Prostate gland (tissue), 2 donors: ENCODE measurements at regions not wholly inside any gene's neighbourhood (a gene's known extent, or its start where the extent isn't known, plus 50 kb on each side); places are given as distances from the start of the nearest gene placed in this dataset.

Experiments
- CTCF ChIP-seq, 4 experiments: fragments of 200-600 bp in 2 of 4; fragments of 450-650 bp in 2 of 4; sonication (generic) in 2 of 4; IDR thresholded peaks; 1 replicate in 3 of 4; 2 replicates in 1 of 4; pipeline ENCODE4 v1.5.1; 2016 to 2019; ENCODE audit warnings: antibody characterized with exemption in 4 of 4, mild to moderate bottlenecking in 2 of 4, moderate library complexity in 2 of 4
- POLR2A ChIP-seq: fragments of 450-650 bp; IDR thresholded peaks from one replicate; pipeline ENCODE4 v1.6.1; 2016; ENCODE audit warnings: antibody characterized with exemption, mild to moderate bottlenecking
- POLR2AphosphoS5 ChIP-seq: sonication (generic); formaldehyde crosslinking; IDR thresholded peaks from one replicate; pipeline ENCODE4 v1.6.1; 2017; ENCODE audit warnings: antibody characterized with exemption

- TF ChIP-seq CTCF (IDR thresholded peaks at IDR 0.05) (no peak), POLR2AphosphoS5 (no peak), POLR2A (no peak)
Observed at GRCh38 chr2:18891600-18892345, 302.4 kb upstream of the NT5C1B start.
